Keratinocyte (primary cell): ENCODE measurements at regions not wholly inside any gene's neighbourhood (a gene's known extent, or its start where the extent isn't known, plus 50 kb on each side); places are given as distances from the start of the nearest gene placed in this dataset.

ENCODE experiments used
- EZH2 ChIP-seq: IDR thresholded peaks from one replicate; pipeline ENCODE4 v1.6.1; 2012; ENCODE audit warnings: inconsistent platforms, mild to moderate bottlenecking, low read length, moderate library complexity
- TF ChIP-seq, protein P1 (sequence below), 3 experiments: IDR thresholded peaks in 1 of 3; conservative IDR thresholded peaks in 1 of 3; optimal IDR thresholded peaks in 1 of 3; 2 replicates in 2 of 3; 3 replicates in 1 of 3; pipeline versions ENCODE3 to v1.5.1; 2011; ENCODE audit warnings: low read length in 3 of 3, mild to moderate bottlenecking in 3 of 3, moderate library complexity in 2 of 3, control low read depth in 1 of 3, inconsistent platforms in 1 of 3; ENCODE audit not compliant: insufficient read depth in 2 of 3; ENCODE audit errors: extremely low read depth in 1 of 3

DNA sequence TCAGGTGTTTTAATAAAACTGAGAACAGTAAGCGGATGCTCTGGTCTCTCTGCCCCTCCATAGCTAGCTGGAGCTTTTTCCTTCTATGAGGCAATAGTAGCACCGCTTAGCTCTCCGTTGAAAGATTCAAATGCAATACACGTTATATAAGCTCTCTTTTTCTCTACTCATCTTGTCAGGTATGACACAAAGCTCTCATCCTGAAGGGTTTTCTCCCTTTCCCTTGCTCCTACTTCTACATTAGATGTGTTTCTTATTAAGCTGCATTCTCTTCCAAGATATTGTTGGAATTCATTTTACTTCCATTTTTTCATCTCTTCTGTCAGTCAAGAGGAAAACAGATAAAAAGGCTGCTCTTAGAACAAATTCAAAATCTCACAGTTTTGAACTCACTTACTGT is 434.6 kb upstream of the DDX18 start:
- TF ChIP-seq, protein P1, sequence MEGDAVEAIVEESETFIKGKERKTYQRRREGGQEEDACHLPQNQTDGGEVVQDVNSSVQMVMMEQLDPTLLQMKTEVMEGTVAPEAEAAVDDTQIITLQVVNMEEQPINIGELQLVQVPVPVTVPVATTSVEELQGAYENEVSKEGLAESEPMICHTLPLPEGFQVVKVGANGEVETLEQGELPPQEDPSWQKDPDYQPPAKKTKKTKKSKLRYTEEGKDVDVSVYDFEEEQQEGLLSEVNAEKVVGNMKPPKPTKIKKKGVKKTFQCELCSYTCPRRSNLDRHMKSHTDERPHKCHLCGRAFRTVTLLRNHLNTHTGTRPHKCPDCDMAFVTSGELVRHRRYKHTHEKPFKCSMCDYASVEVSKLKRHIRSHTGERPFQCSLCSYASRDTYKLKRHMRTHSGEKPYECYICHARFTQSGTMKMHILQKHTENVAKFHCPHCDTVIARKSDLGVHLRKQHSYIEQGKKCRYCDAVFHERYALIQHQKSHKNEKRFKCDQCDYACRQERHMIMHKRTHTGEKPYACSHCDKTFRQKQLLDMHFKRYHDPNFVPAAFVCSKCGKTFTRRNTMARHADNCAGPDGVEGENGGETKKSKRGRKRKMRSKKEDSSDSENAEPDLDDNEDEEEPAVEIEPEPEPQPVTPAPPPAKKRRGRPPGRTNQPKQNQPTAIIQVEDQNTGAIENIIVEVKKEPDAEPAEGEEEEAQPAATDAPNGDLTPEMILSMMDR (optimal IDR thresholded peaks at IDR 0.05 in 1 of 3, IDR thresholded peaks at IDR 0.05 in 1 of 3, conservative IDR thresholded peaks at IDR 0.05 in 1 of 3; ENCODE audit: extremely low read depth in 1 of 3, insufficient read depth in 2 of 3, low read length in 3 of 3): no peak
- TF ChIP-seq EZH2: no peak
